CD4-positive, alpha-beta T cell treated with Interleukin-15 for 4 hours (primary cell): ENCODE measurements at regions not wholly inside any gene's neighbourhood (a gene's known extent, or its start where the extent isn't known, plus 50 kb on each side); places are given as distances from the start of the nearest gene placed in this dataset.

Source experiments
- DNase-seq: peaks from one replicate; pipeline ENCODE4 v3.0.0-alpha.2; 2020; ENCODE audit warnings: low spot score

DNA sequence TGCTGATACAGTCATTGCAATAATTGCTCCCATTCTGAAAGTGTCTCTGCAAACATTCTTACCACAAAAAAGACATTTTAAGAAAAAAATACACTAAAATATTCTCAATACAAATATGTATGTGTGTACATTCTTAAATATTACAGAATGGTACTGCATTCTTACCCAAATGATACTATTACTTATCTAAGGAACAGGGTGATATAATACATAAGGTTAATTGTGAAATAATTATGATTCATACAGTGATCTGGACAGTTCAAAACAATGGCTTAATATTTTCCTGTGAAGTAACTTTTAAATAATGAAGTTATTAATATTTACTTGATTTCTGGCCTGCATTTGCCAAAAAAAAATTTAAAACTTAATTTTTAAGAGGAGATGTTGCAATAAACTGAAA is 694.6 kb downstream of the TUSC7 start:
- no peak for DNase-seq

- no peak for DNase-seq
These were observed 695.2 kb downstream of the TUSC7 start for GRCh38 chr3:117404730-117405129.

GRCh38 chr3:117405359-117405758 is 695.8 kb downstream of the TUSC7 start:
- DNase-seq = no peak

GRCh38 chr3:117407317-117407716 is 697.7 kb downstream of the TUSC7 start:
- no peak for DNase-seq

- no peak for DNase-seq
These were observed 699.2 kb downstream of the TUSC7 start for GRCh38 chr3:117408811-117409210.

DNA sequence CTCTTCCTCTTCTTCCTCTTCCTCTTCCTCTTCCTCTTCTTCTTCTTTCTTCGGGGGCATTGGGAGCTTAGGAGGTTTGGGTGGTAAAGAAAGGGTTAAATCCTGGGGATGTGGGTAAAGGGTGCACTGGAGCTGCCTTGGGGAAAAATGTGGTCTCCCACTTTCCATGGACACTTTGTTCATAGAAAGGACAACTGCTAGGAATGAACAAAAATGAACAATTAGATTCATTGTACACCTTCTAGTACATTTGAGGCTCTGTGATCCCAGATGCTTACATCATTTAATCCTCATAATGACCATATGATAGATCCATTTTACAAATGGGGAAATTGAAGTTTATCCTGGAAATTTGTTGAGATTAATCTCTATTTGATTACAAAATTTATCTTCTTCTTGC is 699.7 kb downstream of the TUSC7 start:
- no peak for DNase-seq

GRCh38 chr3:117409701-117410459 is 700.3 kb downstream of the TUSC7 start:
- no peak for DNase-seq

DNA sequence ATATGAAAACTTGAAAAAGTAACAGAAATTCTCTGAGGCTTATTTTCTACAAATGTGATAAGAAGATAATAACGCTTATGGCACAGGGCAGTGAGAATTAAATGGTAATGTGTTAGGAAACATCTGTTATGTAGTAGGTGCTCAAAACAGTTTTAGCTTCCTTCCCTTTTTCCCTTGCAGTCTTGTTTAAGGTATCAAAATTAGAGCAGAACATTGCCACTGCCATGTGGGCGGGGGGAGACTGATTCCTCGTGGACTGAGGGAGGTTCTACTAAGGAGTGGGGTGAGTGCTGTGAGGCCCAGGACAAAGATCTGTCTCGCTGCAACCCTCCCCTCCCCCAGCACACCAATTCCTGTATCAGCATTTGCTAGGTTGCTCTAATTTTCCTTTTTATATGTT is 702.4 kb downstream of the TUSC7 start:
- no peak for DNase-seq

- no peak for DNase-seq
These were observed 707.8 kb downstream of the TUSC7 start for GRCh38 chr3:117417411-117417810.

DNA sequence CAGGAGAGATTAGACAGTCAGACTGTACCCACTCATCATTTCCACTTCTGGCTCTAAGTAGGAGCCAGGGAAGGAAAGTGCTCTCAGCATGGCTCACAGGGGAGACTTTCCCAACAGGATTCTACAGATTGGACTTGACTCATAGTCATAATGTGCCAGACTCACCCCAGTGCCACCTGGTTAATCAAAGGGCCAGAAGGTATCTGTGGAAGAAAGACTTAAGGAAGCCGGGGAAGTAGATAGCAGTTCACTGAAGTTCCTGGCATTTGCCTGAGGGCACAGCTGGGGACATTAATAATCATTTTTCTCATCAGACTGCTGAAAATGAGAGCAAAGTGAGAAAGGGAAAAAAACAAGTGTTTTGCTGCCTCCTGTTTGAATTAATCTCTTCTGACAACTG is 717.5 kb downstream of the TUSC7 start:
- DNase-seq = no peak

DNA sequence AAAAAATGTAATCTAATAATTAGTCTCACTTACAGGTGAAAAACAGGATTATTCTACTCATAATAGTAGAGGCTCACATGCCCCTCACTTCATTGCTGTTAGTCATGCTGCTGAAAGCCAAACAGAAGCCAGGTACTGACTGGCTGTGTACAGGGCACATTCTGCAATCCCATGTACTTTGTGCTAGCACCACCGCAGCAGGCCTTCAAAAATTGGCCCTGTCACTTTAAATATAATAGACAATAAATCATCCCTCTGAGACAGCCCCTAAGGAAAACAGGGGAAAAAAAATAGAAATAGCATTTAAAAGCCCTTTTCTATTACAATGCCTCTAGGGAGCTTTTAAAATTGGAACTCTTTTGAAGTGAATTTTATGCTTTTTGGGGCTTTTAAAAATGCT is 723.8 kb downstream of the TUSC7 start:
- no peak for DNase-seq

GRCh38 chr3:117434661-117435412 is 725.3 kb downstream of the TUSC7 start:
- no peak for DNase-seq

DNA sequence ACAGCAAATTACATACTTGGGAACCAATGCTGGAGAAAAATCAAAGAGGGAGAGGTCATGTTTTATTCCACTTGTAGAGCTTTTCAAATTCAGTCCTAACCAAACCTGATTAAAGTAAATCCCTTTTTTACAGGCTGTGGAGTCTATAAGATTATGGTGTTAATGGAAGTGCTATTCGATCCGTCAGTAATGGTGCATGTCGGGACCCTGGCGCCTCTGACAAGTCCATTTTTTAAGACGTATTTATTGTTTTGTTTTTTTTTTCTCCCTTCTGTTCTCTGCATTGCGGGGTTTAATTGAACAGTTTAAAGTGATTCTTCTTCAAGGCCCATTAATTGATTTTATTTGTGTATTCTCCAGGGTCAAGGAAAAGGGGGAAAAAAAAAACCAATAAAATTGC is 725.9 kb downstream of the TUSC7 start:
- no peak for DNase-seq

GRCh38 chr3:117439812-117440211 is 730.2 kb downstream of the TUSC7 start:
- no peak for DNase-seq

DNA sequence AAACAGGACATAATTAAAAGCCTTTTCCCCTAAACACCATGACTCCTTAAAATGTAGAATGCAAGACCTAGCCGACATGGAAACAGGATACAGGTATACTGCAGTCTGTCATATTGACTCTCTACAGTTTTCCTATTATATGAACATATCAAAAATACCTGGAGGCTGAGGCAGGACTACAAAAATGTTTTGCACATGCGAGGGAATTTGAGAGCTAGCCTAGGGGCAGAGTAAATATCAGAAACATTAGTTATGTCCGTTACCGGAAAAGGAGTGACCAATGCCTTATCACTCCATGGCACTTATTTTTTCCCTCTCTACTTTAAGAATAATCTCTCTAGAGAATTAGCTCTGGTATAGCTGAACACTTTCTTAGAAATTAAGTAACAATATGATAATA is 732.3 kb downstream of the TUSC7 start:
- DNase-seq = no peak

DNA sequence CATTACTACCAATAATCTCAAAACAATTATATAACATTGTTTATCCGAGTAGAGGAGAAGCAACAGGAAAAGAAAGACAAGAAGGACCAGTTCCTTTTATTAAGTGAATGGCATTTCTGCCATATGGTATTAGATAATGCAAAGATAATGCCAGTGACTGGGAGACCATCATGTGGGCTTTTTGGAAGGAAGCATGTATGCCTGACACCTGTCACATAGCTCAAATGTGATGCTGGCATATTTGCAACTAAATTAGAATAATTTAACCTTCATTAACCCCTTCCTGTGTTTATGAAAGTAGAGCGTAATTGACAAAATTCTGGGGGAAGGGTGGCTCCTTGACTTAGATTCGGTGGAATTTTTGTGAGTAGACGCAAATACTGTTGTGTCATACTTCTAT is 733.0 kb downstream of the TUSC7 start:
- DNase-seq = no peak

- no peak for DNase-seq
These were observed 733.4 kb downstream of the TUSC7 start for GRCh38 chr3:117443014-117443413.

DNA sequence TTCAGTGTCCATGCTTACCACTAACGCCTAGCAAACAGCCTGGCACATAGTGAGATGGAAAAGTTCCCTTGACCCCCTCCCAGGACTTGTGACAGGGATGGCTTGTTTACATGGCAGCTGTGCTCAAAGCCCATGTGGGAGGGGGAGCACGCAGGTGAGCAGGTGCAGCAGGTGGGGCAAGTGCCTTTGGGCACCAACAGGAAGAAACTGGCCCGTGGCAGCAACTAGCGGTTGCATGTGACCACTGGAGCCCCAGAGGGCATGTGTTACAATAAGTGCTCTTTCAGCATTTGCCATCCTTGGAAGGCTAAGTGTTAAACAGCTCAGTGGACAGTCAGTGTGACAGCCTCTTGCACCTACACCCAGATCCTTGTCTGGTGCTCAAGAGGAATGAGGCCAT is 734.6 kb downstream of the TUSC7 start:
- DNase-seq = no peak

GRCh38 chr3:117447419-117447818 is 737.8 kb downstream of the TUSC7 start:
- DNase-seq = no peak

GRCh38 chr3:117450026-117450425 is 740.4 kb downstream of the TUSC7 start:
- DNase-seq = no peak

GRCh38 chr3:117454254-117454653 is 744.7 kb downstream of the TUSC7 start:
- DNase-seq = no peak

- no peak for DNase-seq
These were observed 745.3 kb downstream of the TUSC7 start for GRCh38 chr3:117454908-117455307.

GRCh38 chr3:117455782-117456181 is 746.2 kb downstream of the TUSC7 start:
- DNase-seq = no peak
